Karpas-422 (cell line): ENCODE measurements at regions not wholly inside any gene's neighbourhood (a gene's known extent, or its start where the extent isn't known, plus 50 kb on each side); places are given as distances from the start of the nearest gene placed in this dataset.

ENCODE experiments used
- DNase-seq: peaks from one replicate; pipeline ENCODE4 v3.0.0-alpha.2; 2015
- H2AFZ ChIP-seq: fragments of 200-600 bp; sonication (generic); 2 replicates; pipeline ENCODE4 v1.6.1; 2014; ENCODE audit warnings: antibody characterized with exemption, low read length, mixed read lengths
- H3K27ac ChIP-seq: fragments of 200-600 bp; sonication (generic); 2 replicates; pipeline ENCODE4 v1.5.1; 2014; ENCODE audit warnings: mild to moderate bottlenecking, low read length, moderate library complexity
- H3K27me3 ChIP-seq: fragments of 200-600 bp; sonication (generic); 2 replicates; pipeline ENCODE4 v1.6.1; 2014; ENCODE audit warnings: low read length, mixed read lengths
- H3K36me3 ChIP-seq: fragments of 200-600 bp; sonication (generic); 2 replicates; pipeline ENCODE4 v1.6.1; 2014; ENCODE audit warnings: low read length, mixed read lengths; ENCODE audit not compliant: insufficient read depth
- H3K4me1 ChIP-seq: fragments of 200-600 bp; sonication (generic); 2 replicates; pipeline ENCODE4 v1.6.1; 2014; ENCODE audit warnings: mild to moderate bottlenecking, low read length, mixed read lengths
- H3K4me2 ChIP-seq: fragments of 200-600 bp; sonication (generic); 2 replicates; pipeline ENCODE4 v1.6.1; 2014; ENCODE audit warnings: low read length, low read depth, mild to moderate bottlenecking; ENCODE audit not compliant: poor library complexity, severe bottlenecking
- H3K4me3 ChIP-seq: fragments of 200-600 bp; sonication (generic); 2 replicates; pipeline ENCODE4 v1.5.1; 2014; ENCODE audit warnings: mild to moderate bottlenecking, antibody characterized with exemption, low read length, mixed read lengths
- H3K79me2 ChIP-seq: fragments of 200-600 bp; sonication (generic); 2 replicates; pipeline ENCODE4 v1.6.1; 2014; ENCODE audit warnings: mild to moderate bottlenecking, low read length, mixed read lengths
- H3K9ac ChIP-seq: fragments of 200-600 bp; sonication (generic); 2 replicates; pipeline ENCODE4 v1.6.0; 2014; ENCODE audit warnings: low read length
- H3K9me2 ChIP-seq: fragments of 200-600 bp; sonication (generic), shearing (Covaris generic); replicated peaks from 2 replicates; pipeline ENCODE4 v1.6.0; 2014; ENCODE audit warnings: mild to moderate bottlenecking, low read length, moderate library complexity; ENCODE audit not compliant: insufficient read depth
- H3K9me3 ChIP-seq: fragments of 300-700, 200-600 bp; sonication (generic); 2 replicates; pipeline ENCODE4 v1.6.1; 2014; ENCODE audit warnings: low read length, mixed read lengths
- H4K20me1 ChIP-seq: fragments of 200-600 bp; sonication (generic); 2 replicates; pipeline ENCODE4 v1.6.1; 2014; ENCODE audit warnings: mild to moderate bottlenecking, antibody characterized with exemption, low read length, low read depth; ENCODE audit not compliant: insufficient read depth

DNA sequence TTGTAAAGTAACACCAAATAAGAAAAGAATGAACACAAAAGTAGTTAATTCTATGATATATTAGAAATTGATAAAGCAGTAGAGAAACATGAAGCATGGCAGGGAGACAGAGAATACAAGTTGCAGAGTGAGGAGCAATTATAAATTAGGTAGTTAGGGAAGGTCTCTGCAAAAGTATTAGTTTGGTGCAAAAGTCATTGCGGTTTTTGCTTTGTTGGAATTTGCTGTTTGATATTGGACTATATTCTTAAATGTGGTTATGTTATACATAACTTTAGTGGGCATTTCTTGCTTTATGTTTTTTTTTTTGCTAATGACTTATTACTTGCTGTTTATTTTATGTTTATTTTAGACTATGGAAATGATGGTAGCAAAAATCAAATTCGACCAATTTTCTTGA is 402.2 kb downstream of the SFMBT2 start:
- Histone ChIP-seq H3K9ac (no peak overlapping the region), H3K4me2 (no peak overlapping the region), H3K36me3 (no peaks in the 10 kb centered on the region), H3K27ac (no peak overlapping the region), H3K27me3 (no peaks in the 10 kb centered on the region), H3K4me1 (no peaks in the 10 kb centered on the region), H3K9me2 (no peaks in the 10 kb centered on the region), H2AFZ (no peak overlapping the region), H3K9me3 (no peaks in the 10 kb centered on the region), H3K4me3 (no peak overlapping the region), H3K79me2 (no peaks in the 10 kb centered on the region), H4K20me1 (no peaks in the 10 kb centered on the region)
- no peak for DNase-seq

DNA sequence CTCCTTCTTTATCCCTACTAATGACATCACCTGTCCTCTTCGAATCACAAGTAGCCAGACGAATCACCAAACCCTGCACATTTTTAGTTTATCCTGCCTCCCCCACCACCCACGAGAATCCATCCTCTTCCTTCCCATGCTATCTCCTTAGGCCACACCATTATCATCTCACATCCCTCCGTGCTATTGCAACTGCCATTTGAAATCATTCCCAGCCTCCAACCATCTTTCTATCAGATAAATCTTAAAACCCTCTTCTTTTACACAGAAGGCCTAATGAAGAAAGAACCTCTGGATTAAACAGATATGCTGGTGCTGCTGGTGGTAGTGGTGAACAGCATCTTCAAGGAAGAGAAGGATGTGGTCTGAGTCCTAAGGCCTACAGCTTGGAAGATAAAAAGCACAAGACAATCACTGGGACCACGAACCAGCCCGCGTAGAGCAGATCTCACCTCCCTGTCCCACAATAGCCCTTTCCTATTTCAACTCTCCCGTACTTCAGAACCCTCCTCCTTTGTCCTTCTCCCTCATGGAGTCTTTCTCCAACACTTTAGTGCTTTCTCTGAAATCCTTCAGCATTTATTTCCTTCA is 403.1 kb downstream of the SFMBT2 start:
- H3K9me3 ChIP-seq, result no peaks in the 10 kb centered on the region
- no peak overlapping the region for H3K27ac ChIP-seq
- H3K4me3 ChIP-seq, result no peak overlapping the region
- no peaks in the 10 kb centered on the region for H3K36me3 ChIP-seq
- H3K27me3 ChIP-seq, result no peaks in the 10 kb centered on the region
- no peak for DNase-seq
- H3K4me2 ChIP-seq, result no peak overlapping the region
- H3K79me2 ChIP-seq, result no peaks in the 10 kb centered on the region
- no peaks in the 10 kb centered on the region for H3K4me1 ChIP-seq
- H2AFZ ChIP-seq, result no peak overlapping the region
- no peak overlapping the region for H3K9ac ChIP-seq
- H4K20me1 ChIP-seq, result no peaks in the 10 kb centered on the region
- no peaks in the 10 kb centered on the region for H3K9me2 ChIP-seq

DNA sequence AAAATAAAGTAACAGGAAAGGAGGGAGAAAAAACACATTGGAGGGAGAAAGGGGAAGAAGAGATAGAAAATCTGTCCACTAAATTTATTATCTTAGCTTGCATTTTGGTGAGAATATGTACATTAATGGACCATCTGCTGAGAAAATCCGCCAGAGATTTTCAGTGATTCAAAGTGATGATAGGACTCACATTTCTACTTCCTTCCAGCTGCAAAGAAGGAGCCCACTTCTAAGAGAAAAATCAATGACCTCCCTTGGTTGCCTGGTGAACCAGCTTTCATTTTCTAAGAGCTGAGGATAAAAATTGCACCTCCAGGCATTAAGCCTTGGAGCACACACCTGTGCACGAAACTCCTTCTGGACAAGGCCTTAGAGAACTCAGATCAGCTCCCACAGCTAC is 404.3 kb downstream of the SFMBT2 start:
- Histone ChIP-seq H3K4me3 (no peak overlapping the region), H3K9ac (no peak overlapping the region), H3K9me2 (no peaks in the 10 kb centered on the region), H3K27me3 (no peaks in the 10 kb centered on the region), H3K4me1 (no peaks in the 10 kb centered on the region), H3K79me2 (no peaks in the 10 kb centered on the region), H2AFZ (no peak overlapping the region), H3K9me3 (no peaks in the 10 kb centered on the region), H3K27ac (no peak overlapping the region), H3K4me2 (no peak overlapping the region), H3K36me3 (no peaks in the 10 kb centered on the region), H4K20me1 (no peaks in the 10 kb centered on the region)
- no peak for DNase-seq

- H3K27ac ChIP-seq, result no peak overlapping the region
- H3K4me1 ChIP-seq, result no peaks in the 10 kb centered on the region
- H3K79me2 ChIP-seq, result no peaks in the 10 kb centered on the region
- H3K9me2 ChIP-seq, result no peaks in the 10 kb centered on the region
- no peaks in the 10 kb centered on the region for H3K36me3 ChIP-seq
- H3K4me2 ChIP-seq, result no peak overlapping the region
- no peaks in the 10 kb centered on the region for H3K9me3 ChIP-seq
- H3K4me3 ChIP-seq, result no peak overlapping the region
- H3K27me3 ChIP-seq, result no peaks in the 10 kb centered on the region
- no peak overlapping the region for H2AFZ ChIP-seq
- no peaks in the 10 kb centered on the region for H4K20me1 ChIP-seq
- no peak for DNase-seq
- no peak overlapping the region for H3K9ac ChIP-seq
Measured at GRCh38 chr10:7003831-7004395, 406.9 kb downstream of the SFMBT2 start.

GRCh38 chr10:7000061-7000460 is 410.8 kb downstream of the SFMBT2 start:
- Histone ChIP-seq H3K4me1 (no peaks in the 10 kb centered on the region), H3K4me2 (no peak overlapping the region), H3K79me2 (no peaks in the 10 kb centered on the region), H3K27me3 (no peaks in the 10 kb centered on the region), H4K20me1 (no peaks in the 10 kb centered on the region), H3K9me3 (no peaks in the 10 kb centered on the region), H3K36me3 (no peaks in the 10 kb centered on the region), H3K9me2 (no peaks in the 10 kb centered on the region), H3K4me3 (no peak overlapping the region), H3K9ac (no peak overlapping the region), H3K27ac (no peak overlapping the region), H2AFZ (no peak overlapping the region)
- DNase-seq, result no peak

DNA sequence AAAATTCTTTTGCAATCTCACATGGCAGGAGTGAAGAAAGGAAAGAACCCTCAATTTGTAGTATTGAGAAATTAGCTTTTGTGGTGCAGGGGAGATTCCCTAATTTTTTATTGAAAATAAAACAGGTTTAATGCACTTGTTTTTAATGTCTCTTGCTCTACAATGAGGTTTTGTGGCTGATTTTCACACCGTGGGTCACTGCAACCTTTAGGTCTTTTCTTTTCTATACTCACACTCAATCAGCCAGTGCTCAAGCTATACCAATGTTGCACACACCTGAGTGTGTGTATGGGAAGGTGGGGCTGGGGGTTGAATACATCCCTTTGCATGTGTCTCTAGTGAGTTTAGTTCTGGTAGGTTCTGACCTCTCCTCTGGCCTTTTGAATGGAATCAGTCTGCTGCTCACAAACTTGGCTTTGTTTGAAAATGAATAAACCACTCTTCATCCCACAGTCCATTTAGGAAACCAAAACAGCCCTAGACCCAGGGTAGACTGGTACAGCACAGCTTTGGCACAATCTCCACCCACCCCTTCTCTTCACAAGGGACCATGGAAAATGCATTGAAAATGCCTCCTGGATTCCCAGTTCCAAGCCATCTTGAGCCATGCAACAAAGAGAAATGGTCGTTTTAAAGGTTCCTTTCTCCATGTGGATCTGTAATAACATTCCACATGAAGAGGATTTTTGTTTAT is 411.5 kb downstream of the SFMBT2 start:
- Histone ChIP-seq H3K4me3 (no peak overlapping the region), H3K9me2 (no peaks in the 10 kb centered on the region), H3K9ac (no peak overlapping the region)

DNA sequence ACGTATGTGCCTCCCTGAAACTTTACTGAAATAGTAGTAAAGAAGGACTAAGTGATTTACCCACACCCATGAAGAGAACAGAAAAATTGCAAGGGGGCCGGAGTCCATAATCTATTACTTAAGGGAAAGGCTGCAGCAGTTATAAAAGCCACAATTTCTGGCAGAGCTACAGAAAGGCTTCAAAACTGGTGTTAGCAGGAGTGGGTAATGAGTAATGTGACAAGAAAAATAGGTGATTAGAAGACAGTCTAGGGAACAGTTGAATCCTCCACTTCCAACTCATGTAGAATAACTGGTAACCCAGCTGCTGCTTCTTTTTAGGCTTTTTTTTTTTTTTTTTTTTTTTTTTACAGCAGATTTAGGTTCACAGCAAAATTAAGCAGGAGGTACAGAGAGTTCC is 413.3 kb downstream of the SFMBT2 start:
- no peak for DNase-seq
- Histone ChIP-seq H3K4me1 (no peaks in the 10 kb centered on the region), H3K9ac (no peak overlapping the region), H3K27me3 (no peaks in the 10 kb centered on the region), H3K4me3 (no peak overlapping the region), H3K27ac (no peak overlapping the region), H4K20me1 (no peaks in the 10 kb centered on the region), H3K9me2 (no peaks in the 10 kb centered on the region), H3K79me2 (no peaks in the 10 kb centered on the region), H3K4me2 (no peak overlapping the region), H3K36me3 (no peaks in the 10 kb centered on the region), H3K9me3 (no peaks in the 10 kb centered on the region), H2AFZ (no peak overlapping the region)

More for the DNA sequence above, 411.5 kb downstream of the SFMBT2 start:
- Histone ChIP-seq H2AFZ (no peak overlapping the region), H3K4me1 (no peaks in the 10 kb centered on the region), H3K9me3 (no peaks in the 10 kb centered on the region), H3K4me2 (no peak overlapping the region), H3K27me3 (no peaks in the 10 kb centered on the region), H3K79me2 (no peaks in the 10 kb centered on the region), H3K27ac (no peak overlapping the region), H3K36me3 (no peaks in the 10 kb centered on the region), H4K20me1 (no peaks in the 10 kb centered on the region)
- no peak for DNase-seq

DNA sequence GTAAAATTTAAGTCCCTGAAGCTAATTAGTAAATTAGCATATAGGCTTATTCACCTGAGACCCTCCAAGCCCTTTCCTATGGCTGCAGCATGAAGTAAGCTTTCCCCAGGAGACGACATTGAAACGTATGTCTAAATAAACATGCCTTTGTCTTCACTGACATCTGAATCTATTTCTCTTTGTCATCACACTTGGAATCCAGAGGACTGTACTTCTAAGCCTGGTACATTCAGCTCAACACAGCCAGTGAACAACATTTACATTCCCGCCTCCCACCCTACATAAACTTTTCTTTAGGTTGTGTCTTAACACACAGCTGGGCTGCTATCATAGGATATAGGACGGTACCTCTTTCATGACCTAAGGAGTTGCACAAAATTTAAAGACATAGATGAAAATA is 414.4 kb downstream of the SFMBT2 start:
- no peaks in the 10 kb centered on the region for H3K4me1 ChIP-seq
- DNase-seq, result no peak
- H3K9ac ChIP-seq, result no peak overlapping the region
- H3K36me3 ChIP-seq, result no peaks in the 10 kb centered on the region
- H3K4me2 ChIP-seq, result no peak overlapping the region
- H3K4me3 ChIP-seq, result no peak overlapping the region
- no peaks in the 10 kb centered on the region for H4K20me1 ChIP-seq
- no peak overlapping the region for H2AFZ ChIP-seq
- H3K9me3 ChIP-seq, result no peaks in the 10 kb centered on the region
- no peak overlapping the region for H3K27ac ChIP-seq
- H3K79me2 ChIP-seq, result no peaks in the 10 kb centered on the region
- no peaks in the 10 kb centered on the region for H3K27me3 ChIP-seq
- H3K9me2 ChIP-seq, result no peaks in the 10 kb centered on the region
